ENCODE measurements at regions not wholly inside any gene's neighbourhood (a gene's known extent, or its start where the extent isn't known, plus 50 kb on each side); places are given as distances from the start of the nearest gene placed in this dataset.

DNA sequence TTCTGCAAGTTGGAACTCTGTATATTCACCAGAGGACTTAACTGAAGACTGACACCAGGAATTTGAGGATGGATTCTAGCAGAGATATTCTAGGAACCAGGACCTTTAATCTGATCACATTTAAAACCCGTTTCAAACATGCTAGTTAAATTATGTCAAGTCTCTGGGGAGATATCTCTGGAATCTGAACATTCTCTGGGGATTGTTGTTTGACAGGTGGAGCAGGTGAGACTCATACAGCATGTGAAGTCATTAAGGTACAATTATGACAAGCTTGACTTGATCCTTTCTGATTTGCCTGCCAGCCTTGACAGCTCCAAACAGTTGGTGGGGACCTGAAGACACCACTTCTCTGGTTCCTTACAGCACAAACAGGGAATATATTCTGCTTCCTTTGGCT lies 100.3 kb downstream of the FAT3 start:
- DNase-seq: no peak

DNA sequence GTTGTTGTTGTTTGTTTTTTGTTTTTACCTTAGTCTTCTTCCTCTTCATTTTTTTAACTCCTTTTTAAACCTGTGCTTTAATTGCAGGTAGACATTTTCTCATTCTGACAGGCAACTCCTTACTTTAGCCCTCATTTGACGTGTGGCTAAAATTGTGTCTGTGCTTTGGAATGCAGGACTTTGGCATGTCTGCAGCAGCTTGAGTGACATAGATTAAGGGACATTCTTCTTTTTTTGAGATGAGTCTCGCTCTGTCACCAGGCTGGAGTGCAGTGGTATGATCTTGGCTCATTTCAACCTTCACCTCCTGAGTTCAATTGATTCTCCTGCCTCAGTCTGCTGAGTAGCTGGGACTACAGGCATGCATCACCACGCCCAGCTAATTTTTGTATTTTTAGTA lies 100.8 kb downstream of the FAT3 start:
- DNase-seq: no peak

DNA sequence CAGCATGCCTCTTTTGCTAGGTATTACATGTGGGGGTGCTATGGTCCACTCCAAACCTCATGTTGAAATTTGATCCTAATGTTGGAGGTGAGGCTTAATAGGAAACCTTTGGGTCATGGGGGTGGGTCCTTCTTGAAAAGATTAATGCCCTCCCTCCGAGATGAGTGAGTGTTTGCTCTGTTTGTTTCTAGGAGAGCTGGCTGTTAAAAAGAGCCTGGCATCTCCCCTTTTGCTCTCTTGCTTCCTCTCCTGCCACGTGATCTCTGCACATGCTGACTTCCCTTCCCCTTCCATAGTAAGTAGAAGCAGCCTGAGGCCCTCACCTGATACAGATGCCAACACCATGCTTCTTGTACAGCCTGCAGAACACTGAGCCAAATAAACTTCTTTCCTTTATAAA lies 104.5 kb downstream of the FAT3 start:
- DNase-seq: no peak

DNA sequence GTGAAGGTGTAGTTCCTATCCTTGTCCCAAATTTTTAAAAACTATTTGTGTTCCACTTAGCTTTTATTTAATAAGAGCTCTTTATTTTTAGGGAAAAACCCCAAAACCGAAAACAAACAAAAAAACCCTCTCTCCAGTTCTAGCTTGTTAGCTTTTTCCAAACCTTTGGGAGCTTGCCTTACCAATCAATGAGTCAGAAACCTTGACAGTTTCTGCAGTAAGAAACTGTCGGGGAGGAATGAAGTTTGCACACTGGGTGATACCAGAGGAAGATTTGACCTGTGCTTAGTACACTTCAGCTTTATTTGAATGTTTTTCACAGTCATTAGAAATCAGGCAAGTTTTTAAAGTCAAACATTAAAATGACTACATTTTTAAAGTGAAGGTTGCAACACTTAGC lies 105.0 kb downstream of the FAT3 start:
- no peak for DNase-seq

DNA sequence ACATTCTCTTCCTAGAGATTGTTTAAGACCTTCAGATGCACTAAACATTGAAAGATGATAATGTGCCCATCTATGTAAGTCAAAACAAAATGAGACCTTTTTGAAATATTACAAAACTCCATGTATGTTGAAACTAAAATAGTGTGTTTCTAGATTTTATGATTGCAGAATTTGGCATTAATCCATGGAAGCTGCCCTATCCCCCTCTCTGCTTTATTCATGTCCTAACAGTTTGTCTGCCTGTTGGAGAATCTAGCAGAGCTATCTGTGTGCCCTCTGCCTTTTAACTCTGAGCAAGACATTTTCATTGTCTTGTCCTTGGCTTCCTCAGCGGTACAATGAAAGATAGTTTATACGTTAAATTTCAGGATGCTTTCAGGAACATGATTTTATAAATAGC lies 105.5 kb downstream of the FAT3 start:
- no peak for DNase-seq

DNA sequence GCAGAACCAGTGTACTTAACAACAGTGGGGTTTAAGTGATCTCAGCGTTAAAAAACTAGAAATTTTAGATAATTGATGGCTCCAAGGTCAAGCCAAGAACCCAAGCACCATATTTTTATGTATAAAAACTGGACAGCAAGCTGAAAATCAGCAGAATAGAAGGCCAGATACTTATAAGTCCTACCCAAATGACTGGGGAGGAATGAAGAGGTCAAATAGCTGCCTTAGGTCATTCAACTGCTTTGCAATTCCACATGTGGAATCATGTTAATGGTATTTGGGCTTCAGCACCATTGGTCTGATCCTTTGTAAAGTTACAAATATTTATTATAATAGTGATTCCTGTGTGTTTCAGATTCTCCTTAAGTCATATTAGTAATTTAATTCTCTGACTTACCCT lies 108.4 kb downstream of the FAT3 start:
- no peak for DNase-seq

DNA sequence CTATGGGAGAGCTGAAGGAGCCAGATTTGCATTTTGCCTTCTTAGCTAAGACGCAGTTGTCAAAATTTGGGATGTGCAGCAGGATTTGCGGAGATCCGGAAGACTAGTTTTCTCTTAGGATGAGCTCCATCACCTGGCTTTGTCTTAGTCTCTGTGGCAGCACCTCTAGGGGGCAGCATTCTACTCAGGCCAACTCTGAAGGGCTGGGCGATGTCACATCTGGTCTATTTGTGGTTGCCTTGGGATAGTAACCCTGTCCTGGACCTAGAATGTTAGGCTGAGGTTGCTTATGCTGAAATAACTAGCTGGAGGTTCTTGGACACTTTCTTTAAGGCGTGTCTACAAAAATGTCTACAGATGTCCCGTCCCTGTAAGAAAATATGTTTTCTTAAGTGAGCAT lies 116.2 kb downstream of the FAT3 start:
- DNase-seq: no peak

DNA sequence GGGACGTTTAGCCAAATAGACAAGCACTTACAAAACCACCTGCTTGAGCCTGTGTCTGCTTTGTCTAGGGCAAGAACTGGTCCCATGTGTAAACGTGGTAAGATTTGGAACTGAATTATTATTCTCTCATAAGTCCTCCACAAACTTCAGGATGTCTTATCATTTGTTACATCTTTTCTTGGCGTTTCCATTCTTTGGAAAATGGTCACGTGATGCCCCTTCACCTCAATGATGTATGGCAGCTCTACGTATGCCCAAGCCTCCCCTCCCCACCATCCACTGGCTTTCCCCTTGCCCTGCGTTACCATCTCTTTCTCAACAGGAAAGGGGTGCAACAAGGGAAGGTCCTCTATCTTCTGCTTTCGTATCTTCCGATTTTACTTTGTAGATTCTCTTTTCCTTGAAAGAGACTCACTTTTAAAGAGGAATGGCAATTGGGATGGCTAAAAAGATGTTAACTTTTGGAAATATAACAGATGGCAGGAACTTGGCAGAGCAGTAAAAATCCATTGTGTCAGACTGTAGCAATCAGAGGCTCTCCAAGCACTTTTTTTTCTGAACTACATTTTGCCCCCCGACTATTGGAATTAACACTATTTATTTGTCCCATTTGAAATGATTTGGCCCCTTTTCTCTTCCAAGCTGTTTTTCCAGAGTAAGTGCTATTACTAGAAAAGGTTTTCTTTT lies 117.6 kb downstream of the FAT3 start:
- DNase-seq: no peak

DNA sequence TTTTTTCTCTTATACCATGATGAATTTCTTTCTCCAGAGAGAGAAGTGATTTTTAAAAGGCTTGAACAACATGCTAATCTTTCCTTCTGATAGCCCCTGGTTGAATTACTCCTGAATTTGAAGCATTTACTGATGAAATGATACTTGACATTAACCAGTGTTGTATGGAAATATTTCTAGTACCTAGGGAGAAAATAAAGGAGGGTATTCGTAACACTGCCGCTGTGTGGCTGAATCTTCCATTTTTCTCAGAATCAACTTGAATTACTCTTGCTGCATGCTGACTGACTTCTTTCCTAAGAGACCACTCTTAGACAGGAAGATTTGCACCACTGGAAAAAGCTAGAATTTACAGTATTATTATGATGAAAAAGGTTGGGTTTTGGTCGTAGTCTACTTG lies 118.3 kb downstream of the FAT3 start:
- DNase-seq: no peak

DNA sequence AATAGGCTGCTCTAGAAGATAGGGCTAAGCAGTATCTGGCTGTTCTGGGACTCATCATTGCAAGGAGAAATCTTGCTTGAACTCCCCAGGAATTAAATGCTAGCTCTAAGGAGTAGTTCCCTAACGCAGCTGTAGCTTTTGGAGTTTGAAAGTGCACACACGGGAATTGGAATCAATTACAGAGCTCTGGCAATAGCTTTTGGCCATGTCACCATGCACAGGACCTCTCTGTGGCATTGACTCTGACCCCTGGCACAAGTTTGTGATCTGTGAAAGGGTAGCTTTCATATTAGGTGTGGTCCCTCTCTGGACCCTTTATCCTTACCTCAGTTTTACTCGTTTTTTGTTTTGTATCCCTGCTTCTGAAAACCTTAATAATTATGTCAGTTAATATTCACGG lies 121.6 kb downstream of the FAT3 start:
- DNase-seq: no peak

DNA sequence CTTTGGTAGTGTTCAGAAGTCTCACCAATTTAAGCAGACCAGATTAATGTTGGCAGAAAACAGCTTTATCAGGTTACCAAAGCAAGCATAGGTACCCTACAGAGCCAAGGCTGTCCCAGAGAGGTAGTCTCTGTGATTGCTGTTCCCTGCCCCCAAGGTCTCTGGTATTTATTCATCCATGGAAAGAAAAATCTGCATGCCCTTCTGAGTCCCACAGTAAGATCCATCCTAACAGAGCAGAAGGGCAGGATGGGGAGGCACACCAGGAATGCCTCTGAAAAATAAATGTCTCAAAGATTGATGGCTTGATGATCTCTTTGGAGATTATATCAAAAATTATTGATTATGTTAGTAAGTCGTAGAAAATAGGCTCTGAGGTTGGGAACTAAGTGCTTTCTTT lies 122.8 kb downstream of the FAT3 start:
- no peak for DNase-seq

DNA sequence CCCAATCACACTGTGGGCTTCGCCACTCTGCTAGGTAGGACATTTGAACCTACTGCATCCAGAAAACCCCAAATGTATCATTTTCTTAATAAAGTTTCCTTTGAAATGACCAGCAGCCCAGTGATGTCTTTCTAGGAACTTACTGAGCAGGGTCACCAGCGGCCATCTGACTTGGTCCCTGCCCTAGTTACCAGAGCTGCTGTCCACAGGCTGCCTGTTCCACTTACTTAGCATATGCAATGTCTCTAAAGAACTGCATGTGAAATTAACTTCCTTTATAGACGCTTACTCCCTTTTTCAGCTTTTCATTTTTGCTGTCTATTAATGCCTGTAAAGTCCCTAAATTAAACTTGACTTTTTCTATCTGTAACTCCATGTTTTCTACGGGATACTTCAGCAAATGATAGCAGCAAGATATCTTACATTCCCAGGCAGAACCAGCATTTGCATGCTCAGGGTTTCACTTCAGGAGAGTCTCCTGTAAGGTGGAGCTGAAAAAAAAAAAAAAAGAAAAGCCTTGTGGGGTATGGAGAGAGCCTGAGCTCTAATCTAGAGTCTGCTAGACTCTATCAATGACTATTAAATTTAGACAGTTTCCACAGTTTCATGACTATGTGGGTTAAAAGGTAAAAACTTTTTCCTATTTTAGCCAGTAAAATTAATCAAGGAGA lies 125.0 kb downstream of the FAT3 start:
- no peak for DNase-seq

DNA sequence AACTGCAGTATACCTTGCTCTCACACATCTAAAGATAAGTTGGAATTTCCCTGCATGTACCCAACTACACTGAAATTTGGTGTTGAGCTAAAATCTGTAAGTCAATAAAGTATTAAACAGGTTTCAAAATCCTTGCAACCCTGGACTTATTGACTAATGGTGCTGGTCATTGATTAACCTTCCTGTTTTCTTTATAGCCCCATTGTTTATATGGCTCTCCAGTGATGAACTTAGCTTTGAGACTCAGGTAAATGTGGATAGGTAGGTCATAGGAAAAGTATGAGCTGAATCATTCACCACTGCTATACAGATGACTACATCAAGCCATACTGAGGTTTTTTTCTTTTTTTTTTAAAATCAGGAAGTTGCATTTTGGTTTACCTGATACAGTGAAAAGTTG lies 132.7 kb downstream of the FAT3 start:
- DNase-seq: no peak

DNA sequence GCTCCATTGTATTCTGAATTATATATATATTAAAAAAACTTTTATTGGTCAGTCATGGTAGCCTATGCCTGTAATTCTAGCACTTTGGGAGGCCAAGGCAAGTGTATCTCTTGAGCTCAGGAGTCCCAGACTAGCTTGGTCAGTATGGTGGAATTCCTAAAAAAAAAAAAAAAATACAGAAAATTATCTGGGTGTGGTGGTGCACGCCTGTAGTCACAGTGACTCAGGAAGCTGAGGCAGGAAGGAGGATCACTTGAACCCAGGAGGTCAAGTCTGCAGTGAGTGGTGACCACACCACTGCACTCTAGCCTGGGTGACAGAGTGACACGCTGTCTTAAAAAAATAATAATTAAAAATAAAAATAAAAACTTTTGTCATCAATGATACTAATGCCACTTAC lies 133.2 kb downstream of the FAT3 start:
- no peak for DNase-seq

DNA sequence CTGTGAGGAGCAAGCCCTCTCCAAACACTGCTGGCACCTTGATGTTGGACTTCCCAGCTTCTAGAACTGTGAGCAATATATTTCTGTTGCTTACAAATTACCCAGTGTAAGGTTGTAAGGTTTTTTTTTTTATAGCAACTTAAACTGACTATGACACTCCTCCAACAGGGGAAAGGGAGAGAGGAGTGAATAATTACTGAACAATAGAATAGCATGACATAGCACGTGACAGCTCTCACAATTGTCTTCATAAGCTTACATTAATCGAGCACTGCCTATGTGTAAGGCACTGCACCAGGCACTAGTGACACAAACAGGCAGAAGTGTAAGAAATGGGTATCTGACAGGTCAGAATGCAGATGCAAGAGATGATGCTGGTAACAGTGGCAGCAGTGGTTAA lies 136.9 kb downstream of the FAT3 start:
- DNase-seq: no peak

DNA sequence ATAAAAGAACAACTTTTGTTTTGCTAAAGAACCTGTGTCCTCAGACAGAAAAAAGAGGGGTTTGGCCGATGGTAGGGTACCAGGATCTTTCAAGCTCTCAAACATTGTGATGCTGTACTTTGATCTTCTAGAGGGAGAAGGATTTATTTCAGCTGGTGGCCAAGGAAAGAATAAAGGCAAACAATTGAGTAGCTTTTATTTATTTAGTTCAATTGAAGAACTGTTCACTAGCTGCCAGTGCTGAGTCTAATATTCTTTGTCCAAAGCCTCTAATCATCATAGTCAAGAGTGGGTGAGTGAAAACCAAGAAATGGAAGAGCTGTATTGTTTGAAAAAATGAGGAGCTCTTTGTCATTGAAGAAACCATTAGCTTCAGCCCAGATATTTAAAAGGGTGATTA lies 138.4 kb downstream of the FAT3 start:
- DNase-seq: no peak

DNA sequence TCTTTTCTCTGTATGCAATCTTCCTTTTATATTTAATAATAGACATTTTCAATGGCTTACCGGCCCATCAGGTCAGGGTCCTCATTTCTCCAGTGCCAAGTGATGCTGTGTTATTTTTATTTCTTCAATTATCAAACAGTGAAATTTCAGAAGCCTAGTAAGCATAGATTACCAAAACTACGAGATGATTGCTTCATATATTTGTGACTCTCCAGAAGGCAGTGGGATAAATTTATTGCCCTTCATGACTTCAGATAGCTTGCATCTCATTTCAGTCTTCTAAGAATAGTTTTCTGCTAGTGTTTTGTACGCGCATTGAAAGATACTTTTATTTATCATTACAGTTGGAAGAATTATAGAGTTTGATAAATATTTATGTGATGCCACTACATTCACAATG lies 139.6 kb downstream of the FAT3 start:
- no peak for DNase-seq

DNA sequence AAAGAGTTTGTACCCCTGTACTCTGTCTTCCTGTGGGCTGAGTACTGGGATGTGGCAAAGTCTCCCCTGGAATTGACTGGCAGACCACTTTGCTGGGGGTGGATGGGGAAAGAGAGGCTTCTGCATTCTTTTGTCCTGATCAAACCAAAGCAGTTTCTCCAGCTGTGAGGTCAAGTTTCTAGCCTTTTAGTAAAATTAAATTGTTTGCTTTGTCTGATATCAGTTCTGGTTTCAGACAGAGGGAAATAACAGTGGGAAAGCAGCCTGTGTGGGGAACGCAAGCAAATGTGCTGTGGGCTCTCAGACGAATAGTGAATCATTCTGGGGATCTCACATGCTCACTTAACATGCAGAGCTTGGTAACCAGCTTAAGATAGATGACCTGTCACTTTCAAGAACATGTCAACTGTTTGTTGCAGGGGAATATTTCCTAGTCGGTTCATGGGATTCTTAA lies 151.6 kb downstream of the FAT3 start:
- DNase-seq: no peak

DNA sequence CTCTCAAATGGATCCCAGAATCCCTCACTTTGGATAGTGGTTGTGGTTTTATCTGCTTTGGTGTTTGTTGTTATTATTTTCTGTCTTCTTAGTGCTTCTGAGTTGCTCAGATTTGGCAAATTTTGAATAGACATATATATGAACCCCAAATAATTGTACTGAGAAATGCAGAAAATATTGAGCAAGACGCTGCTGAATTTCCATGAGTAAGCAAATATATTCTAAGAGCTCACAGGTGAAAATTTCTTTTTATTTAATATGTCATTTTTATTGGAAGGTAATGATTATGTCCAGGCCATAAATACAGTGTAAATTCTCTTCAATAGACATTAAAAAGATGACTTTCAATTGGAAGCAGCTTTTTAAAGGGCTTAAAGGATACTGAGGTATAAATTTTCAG lies 152.1 kb downstream of the FAT3 start:
- no peak for DNase-seq

DNA sequence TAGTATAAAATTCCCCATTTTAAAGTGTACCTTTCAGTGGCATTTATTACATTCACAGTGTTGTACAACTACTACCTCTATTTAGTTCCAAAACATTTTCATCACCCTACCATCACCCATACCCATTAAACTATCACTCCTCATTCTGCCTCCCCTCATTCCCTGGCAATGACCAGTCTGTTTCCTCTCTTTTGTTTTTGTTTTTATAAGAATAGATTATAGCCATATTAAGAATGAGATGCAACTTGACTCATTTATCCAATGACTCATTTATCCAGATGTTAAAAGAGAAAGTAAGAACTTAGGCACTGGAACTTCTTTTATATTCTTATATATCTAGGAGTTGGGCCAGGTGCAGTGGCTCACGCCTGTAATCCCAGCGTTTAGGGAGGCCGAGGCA lies 156.3 kb downstream of the FAT3 start:
- no peak for DNase-seq

DNA sequence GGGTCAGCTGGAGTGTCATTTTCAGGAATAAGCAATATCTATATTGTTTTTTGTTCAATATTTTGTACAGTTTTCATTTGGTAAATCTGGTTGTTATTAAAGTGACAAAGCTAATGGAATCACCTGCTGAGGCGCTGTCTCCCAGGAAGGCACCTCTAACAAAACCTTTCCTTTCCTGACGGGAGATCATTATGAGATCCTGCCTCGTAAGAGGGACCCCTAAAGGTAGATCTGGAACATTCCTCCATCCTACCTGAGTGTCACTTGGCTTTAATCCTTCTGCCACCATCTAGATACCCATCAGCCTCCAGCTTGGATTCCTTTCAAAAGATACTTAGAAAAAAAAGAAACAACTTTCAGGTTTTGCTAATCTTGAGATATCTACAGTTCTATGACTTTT lies 157.7 kb downstream of the FAT3 start:
- DNase-seq: no peak

DNA sequence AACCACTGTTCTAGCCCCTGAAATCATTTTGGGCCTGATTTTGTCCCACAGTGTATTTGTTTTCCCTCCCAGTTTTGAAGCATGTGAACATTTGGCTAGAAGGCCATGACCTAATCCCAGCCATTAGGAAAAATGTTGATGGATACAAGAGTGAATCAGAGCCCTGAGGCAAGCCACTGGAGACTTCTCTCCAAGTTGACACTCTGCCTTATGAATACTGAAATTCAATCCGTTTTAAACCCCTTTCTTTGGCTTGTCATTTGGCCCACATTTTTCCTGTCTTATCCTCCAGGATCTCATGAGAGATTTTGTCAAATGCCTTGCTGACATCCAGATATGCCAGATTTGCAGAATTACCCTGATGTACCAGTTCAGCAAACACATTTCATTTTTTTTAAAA lies 158.8 kb downstream of the FAT3 start:
- no peak for DNase-seq

DNA sequence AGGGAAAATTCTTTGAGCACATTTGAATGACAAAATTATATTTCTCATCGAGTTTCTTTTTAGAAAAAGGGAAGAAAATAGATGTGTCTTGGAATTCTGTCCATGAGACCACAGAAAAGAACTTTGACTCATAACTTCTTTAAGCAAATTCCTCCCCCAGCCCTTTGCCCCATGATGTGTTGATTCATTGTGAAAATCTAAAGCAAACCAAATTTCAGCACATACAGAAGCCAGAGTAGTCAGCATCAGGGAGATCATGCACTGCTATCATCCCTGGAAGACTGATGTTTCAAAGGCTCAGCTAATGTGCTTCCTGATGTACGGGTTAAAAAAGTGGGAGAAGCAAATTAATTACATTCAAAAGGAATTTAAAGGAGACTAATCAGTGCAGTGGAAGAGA lies 159.7 kb downstream of the FAT3 start:
- no peak for DNase-seq

DNA sequence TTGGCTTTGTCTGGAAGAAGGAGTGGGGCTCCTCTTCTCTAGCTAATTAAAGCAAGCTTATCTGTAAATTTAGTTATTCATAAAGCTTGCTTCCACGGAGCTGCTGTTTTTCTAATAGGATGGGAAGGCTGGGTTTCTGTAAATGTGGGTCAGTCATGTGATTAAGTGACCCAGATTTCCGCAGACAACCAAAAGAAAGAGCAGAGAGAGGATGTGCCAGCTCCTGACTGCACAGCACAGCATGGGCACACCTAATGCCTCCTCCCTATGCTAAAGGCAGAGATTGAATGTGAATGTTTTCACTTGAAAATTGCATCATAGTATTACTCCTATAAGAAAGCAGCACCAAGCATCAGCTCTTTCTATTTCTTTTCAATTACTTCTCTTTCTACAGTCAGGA lies 160.2 kb downstream of the FAT3 start:
- DNase-seq: no peak

DNA sequence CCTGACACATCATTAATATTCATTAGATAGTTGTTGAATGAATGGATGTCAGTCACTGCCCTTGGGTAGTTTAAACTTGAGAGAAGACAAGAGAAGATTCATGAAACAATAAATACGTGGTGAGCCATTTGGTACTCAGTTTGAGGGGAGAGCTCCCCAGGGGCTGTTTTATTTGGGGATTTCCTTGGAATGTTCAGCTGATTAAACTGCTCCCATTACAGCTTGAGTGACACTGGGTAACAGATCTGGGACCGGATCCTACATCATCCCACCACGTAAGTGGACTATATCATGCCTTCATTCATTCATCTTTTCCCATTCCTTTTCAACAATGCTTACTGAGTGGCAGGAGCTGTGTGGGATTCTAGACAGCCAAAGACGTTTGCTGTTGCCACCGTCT lies 162.0 kb downstream of the FAT3 start:
- no peak for DNase-seq

All from SW 1271 (cell line).